ENCODE measurements at regions not wholly inside any gene's neighbourhood (a gene's known extent, or its start where the extent isn't known, plus 50 kb on each side); places are given as distances from the start of the nearest gene placed in this dataset.

DNA sequence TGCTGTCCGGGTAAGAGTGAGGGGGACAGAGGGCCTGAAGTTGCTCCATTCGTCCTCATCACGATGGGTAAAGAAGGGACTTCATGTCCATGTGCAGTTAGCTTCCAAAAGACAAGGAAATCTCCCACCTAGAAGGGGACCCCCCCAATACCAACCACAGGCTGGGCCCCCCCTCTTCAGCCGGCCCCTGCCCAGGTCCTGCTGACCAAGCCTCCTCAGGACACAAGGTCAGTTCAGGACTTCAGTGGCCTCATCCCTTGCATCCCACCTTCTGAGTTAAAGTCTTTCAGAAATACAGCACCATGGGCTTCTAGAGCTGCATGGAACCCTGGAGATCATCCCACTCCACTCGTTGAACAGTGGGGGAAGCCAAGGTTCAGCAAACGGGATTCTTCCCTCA is 115.4 kb upstream of the ERG start:
- ChIA-PET SMC1A (ENCODE audit: uncharacterized antibody, unreplicated experiment) (no interaction called here), RAD21 (ENCODE audit: unreplicated experiment) (no interaction called here), CTCF (no interaction called here), POLR2A (no interaction called here)
- H2AFZ ChIP-seq (ENCODE audit: control insufficient read depth, low read depth, low read length) = no peak overlapping the region
- no peak for DNase-seq (ENCODE audit: low read depth, low spot score)
- no TSS peak for BruUV-seq (replicated peaks)
- no peak overlapping the region for H3K27ac ChIP-seq (ENCODE audit: control insufficient read depth, insufficient read depth)
- FAIRE-seq = no peak
- no peak for ATAC-seq
- no peak for TF ChIP-seq BHLHE40 (IDR thresholded peaks at IDR 0.05; ENCODE audit: borderline replicate concordance in 1 of 2, low read depth in 2 of 2, low read length in 1 of 2)
- TF ChIP-seq KDM1A (IDR thresholded peaks at IDR 0.05; ENCODE audit: borderline replicate concordance) = no peak
- no peak for TF ChIP-seq BRCA1 (IDR thresholded peaks at IDR 0.05; ENCODE audit: low read depth, low read length)
- no peak for TF ChIP-seq TARDBP (IDR thresholded peaks at IDR 0.05; ENCODE audit: borderline replicate concordance)
- no peak for TF ChIP-seq ZSCAN29 (IDR thresholded peaks at IDR 0.05)
- TF ChIP-seq, protein P1, sequence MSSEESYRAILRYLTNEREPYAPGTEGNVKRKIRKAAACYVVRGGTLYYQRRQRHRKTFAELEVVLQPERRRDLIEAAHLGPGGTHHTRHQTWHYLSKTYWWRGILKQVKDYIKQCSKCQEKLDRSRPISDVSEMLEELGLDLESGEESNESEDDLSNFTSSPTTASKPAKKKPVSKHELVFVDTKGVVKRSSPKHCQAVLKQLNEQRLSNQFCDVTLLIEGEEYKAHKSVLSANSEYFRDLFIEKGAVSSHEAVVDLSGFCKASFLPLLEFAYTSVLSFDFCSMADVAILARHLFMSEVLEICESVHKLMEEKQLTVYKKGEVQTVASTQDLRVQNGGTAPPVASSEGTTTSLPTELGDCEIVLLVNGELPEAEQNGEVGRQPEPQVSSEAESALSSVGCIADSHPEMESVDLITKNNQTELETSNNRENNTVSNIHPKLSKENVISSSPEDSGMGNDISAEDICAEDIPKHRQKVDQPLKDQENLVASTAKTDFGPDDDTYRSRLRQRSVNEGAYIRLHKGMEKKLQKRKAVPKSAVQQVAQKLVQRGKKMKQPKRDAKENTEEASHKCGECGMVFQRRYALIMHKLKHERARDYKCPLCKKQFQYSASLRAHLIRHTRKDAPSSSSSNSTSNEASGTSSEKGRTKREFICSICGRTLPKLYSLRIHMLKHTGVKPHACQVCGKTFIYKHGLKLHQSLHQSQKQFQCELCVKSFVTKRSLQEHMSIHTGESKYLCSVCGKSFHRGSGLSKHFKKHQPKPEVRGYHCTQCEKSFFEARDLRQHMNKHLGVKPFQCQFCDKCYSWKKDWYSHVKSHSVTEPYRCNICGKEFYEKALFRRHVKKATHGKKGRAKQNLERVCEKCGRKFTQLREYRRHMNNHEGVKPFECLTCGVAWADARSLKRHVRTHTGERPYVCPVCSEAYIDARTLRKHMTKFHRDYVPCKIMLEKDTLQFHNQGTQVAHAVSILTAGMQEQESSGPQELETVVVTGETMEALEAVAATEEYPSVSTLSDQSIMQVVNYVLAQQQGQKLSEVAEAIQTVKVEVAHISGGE (CRISPR knock-in tag; IDR thresholded peaks at IDR 0.05) = no peak
- TF ChIP-seq EZH2 (IDR thresholded peaks at IDR 0.05; ENCODE audit: borderline replicate concordance, control insufficient read depth, low read depth, low read length) = no peak
- no peak for TF ChIP-seq FOXK2 (IDR thresholded peaks at IDR 0.05)
- no peak for TF ChIP-seq NFYA (IDR thresholded peaks at IDR 0.05; ENCODE audit: borderline replicate concordance, low read depth, low read length)
- no peak for TF ChIP-seq SUPT20H (IDR thresholded peaks at IDR 0.05; ENCODE audit: borderline replicate concordance, control insufficient read depth, low read depth, low read length)
- 14% methylated on average over 6 of the region's 6 CpGs for WGBS (ENCODE audit: insufficient coverage, insufficient replicate concordance, low lambda C conversion rate, missing lambda C conversion rate)
- H3K79me2 ChIP-seq (ENCODE audit: control insufficient read depth, insufficient read depth, low read length) = no peaks in the 10 kb centered on the region
- in situ Hi-C loops (cut with MboI) (no loop called here), intact Hi-C loops (cut with micrococcal nuclease; ENCODE audit: unreplicated experiment) (no loop called here)
- H3K36me3 ChIP-seq (ENCODE audit: control insufficient read depth in 2 of 2, insufficient read depth in 2 of 2, low read length in 1 of 2) = no peaks in the 10 kb centered on the region
- H3K27me3 ChIP-seq (replicated peaks in 1 of 2; ENCODE audit: control insufficient read depth in 2 of 2, insufficient read depth in 2 of 2, low read length in 1 of 2) = no peaks in the 10 kb centered on the region; a peak in 2 of 4 replicates
- H3K4me1 ChIP-seq (ENCODE audit: control insufficient read depth, insufficient read depth, low read length) = no peaks in the 10 kb centered on the region
- no peaks in the 10 kb centered on the region for H3K9me3 ChIP-seq (replicated peaks; ENCODE audit: control insufficient read depth, insufficient read depth, low read length)
- no peak overlapping the region for H3K4me2 ChIP-seq (ENCODE audit: control insufficient read depth, insufficient read depth)
- H3K9ac ChIP-seq (ENCODE audit: control insufficient read depth, insufficient read depth, low read length) = no peak overlapping the region
- H3K4me3 ChIP-seq = no peak overlapping the region
- no peaks in the 10 kb centered on the region for H4K20me1 ChIP-seq (ENCODE audit: control insufficient read depth, insufficient read depth)
